CD14-positive monocyte (primary cell): ENCODE measurements at regions not wholly inside any gene's neighbourhood (a gene's known extent, or its start where the extent isn't known, plus 50 kb on each side); places are given as distances from the start of the nearest gene placed in this dataset.

Experiments used
- DNase-seq, 3 donors: peaks; one replicate each; pipeline ENCODE4 v3.0.0-alpha.2; 2011 to 2022
- H2AFZ ChIP-seq: 2 replicates; pipeline ENCODE4 v1.6.0; 2012; ENCODE audit warnings: mild to moderate bottlenecking, low read depth, low read length, inconsistent platforms; ENCODE audit not compliant: insufficient read depth, poor library complexity, severe bottlenecking
- H3K27ac ChIP-seq, 2 donors: 1 replicate in 1 of 2; 2 replicates in 1 of 2; pipeline ENCODE4 v1.5.1; 2012 to 2013; ENCODE audit warnings: low read length in 2 of 2, control low read depth in 1 of 2, inconsistent platforms in 1 of 2, low read depth in 1 of 2, mild to moderate bottlenecking in 1 of 2
- H3K27me3 ChIP-seq, 2 donors: one replicate each; pipeline versions ENCODE4 v1.6.0 to v1.6.1; 2011 to 2013; ENCODE audit warnings: low read length in 2 of 2; ENCODE audit not compliant: control insufficient read depth in 2 of 2, insufficient read depth in 2 of 2
- H3K36me3 ChIP-seq, 2 donors: replicated peaks in 1 of 2; 1 replicate in 1 of 2; 2 replicates in 1 of 2; pipeline versions ENCODE4 v1.5.1 to v1.6.1; 2012 to 2013; ENCODE audit warnings: low read length in 2 of 2, control low read depth in 1 of 2, inconsistent platforms in 1 of 2, mild to moderate bottlenecking in 1 of 2; ENCODE audit not compliant: insufficient read depth in 2 of 2, control insufficient read depth in 1 of 2
- H3K4me1 ChIP-seq, 2 donors: 1 replicate in 1 of 2; 2 replicates in 1 of 2; pipeline versions ENCODE4 v1.5.1 to v1.6.1; 2012 to 2013; ENCODE audit warnings: low read length in 2 of 2, control low read depth in 1 of 2, inconsistent platforms in 1 of 2, mild to moderate bottlenecking in 1 of 2, moderate library complexity in 1 of 2; ENCODE audit not compliant: insufficient read depth in 2 of 2, control insufficient read depth in 1 of 2
- H3K4me2 ChIP-seq: replicated peaks from 2 replicates; pipeline ENCODE3; 2012; ENCODE audit warnings: low read length, moderate library complexity, mild to moderate bottlenecking; ENCODE audit not compliant: poor library complexity, severe bottlenecking; ENCODE audit errors: extremely low read depth
- H3K4me3 ChIP-seq, 3 experiments: fragments of 200-600 bp in 1 of 3; sonication (generic) in 1 of 3; replicated peaks in 1 of 3; 1 replicate in 2 of 3; 2 replicates in 1 of 3; pipeline ENCODE4 v1.5.1; 2011 to 2013; ENCODE audit warnings: low read length in 3 of 3, mild to moderate bottlenecking in 3 of 3, control low read depth in 2 of 3, low read depth in 2 of 3, inconsistent platforms in 1 of 3, moderate library complexity in 1 of 3
- H3K79me2 ChIP-seq: 2 replicates; pipeline ENCODE4 v1.6.0; 2012; ENCODE audit warnings: mild to moderate bottlenecking, control low read depth, inconsistent platforms, low read length, moderate library complexity; ENCODE audit not compliant: insufficient read depth
- H3K9ac ChIP-seq: 2 replicates; pipeline ENCODE4 v1.6.0; 2017; ENCODE audit warnings: low read length, mild to moderate bottlenecking; ENCODE audit not compliant: insufficient read depth, poor library complexity, severe bottlenecking
- H3K9me3 ChIP-seq, 2 donors: replicated peaks in 1 of 2; 1 replicate in 1 of 2; 2 replicates in 1 of 2; pipeline versions ENCODE4 v1.5.1 to v1.6.1; 2012 to 2013; ENCODE audit warnings: low read length in 2 of 2, control low read depth in 1 of 2; ENCODE audit not compliant: control insufficient read depth in 1 of 2, insufficient read depth in 1 of 2
- H4K20me1 ChIP-seq: 2 replicates; pipeline ENCODE4 v1.6.0; 2012; ENCODE audit warnings: mild to moderate bottlenecking, low read length, control low read depth, moderate library complexity; ENCODE audit not compliant: insufficient read depth
- H3K27ac Mint-ChIP-seq, 7 donors: one replicate each; pipeline ENCODE4 v1.8.0; 2020; ENCODE audit warnings: mild to moderate bottlenecking in 7 of 7, mixed read lengths in 7 of 7, moderate library complexity in 6 of 7, inconsistent platforms in 2 of 7
- H3K27me3 Mint-ChIP-seq, 3 donors: one replicate each; pipeline ENCODE4 v1.8.0; 2021 to 2022; ENCODE audit warnings: low read depth in 3 of 3, mild to moderate bottlenecking in 3 of 3, mixed read lengths in 3 of 3, moderate library complexity in 3 of 3, inconsistent platforms in 1 of 3
- H3K36me3 Mint-ChIP-seq, 2 donors: one replicate each; pipeline ENCODE4 v1.8.0; 2020; ENCODE audit warnings: mixed read lengths in 2 of 2, inconsistent platforms in 1 of 2, mild to moderate bottlenecking in 1 of 2
- H3K4me1 Mint-ChIP-seq: one replicate; pipeline ENCODE4 v1.8.0; 2020; ENCODE audit warnings: mild to moderate bottlenecking, mixed read lengths
- H3K4me3 Mint-ChIP-seq, 2 donors: one replicate each; pipeline ENCODE4 v1.8.0; 2020; ENCODE audit warnings: mild to moderate bottlenecking in 2 of 2, mixed read lengths in 2 of 2, moderate library complexity in 1 of 2
- H3K9me3 Mint-ChIP-seq, 7 donors: one replicate each; pipeline ENCODE4 v1.8.0; 2020 to 2022; ENCODE audit warnings: mixed read lengths in 7 of 7, mild to moderate bottlenecking in 6 of 7, moderate library complexity in 6 of 7, inconsistent platforms in 2 of 7
- WGBS: methylation state at CpG from one replicate; pipeline ENCODE4 v1.1.5; 2013; ENCODE audit warnings: missing lambda C conversion rate; ENCODE audit not compliant: insufficient coverage; 5-methylcytosine and 5-hydroxymethylcytosine counted together
- intact Hi-C, 2 donors: fragments of 100-400 bp; cut with micrococcal nuclease; formaldehyde crosslinking; loops; one replicate each; pipeline versions ENCODE4 v1.15.0 to v1.15.1; 2023
- TF ChIP-seq, protein P1 (sequence below): fragments of 200-600 bp; IDR thresholded peaks from one replicate; pipeline ENCODE4 v1.8.0; 2022; ENCODE audit warnings: antibody characterized with exemption, mild to moderate bottlenecking

DNA sequence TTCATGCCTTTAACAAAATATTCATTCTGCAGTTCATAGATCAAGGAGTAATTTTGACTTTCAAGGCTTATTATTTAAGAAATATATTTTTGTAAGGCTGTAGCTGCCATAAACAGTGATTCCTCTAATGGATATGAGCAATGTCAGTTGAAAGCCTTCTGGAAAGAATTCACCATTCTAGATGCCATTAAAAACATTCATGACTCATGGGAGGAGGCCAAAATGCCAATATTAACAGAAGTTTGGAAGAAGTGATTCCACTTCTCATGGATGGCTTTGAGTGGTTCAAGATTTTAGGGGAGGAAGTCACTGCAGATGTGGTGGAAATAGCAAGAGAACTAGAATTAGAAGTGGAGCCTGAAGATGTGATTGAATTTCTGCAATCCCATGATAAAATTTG is 229.1 kb downstream of the DEPDC1B start:
- no peaks in the 10 kb centered on the region for H4K20me1 ChIP-seq
- H3K27ac Mint-ChIP-seq, result no peak overlapping the region
- intact Hi-C loops, result no loop called here
- TF ChIP-seq, protein P1, sequence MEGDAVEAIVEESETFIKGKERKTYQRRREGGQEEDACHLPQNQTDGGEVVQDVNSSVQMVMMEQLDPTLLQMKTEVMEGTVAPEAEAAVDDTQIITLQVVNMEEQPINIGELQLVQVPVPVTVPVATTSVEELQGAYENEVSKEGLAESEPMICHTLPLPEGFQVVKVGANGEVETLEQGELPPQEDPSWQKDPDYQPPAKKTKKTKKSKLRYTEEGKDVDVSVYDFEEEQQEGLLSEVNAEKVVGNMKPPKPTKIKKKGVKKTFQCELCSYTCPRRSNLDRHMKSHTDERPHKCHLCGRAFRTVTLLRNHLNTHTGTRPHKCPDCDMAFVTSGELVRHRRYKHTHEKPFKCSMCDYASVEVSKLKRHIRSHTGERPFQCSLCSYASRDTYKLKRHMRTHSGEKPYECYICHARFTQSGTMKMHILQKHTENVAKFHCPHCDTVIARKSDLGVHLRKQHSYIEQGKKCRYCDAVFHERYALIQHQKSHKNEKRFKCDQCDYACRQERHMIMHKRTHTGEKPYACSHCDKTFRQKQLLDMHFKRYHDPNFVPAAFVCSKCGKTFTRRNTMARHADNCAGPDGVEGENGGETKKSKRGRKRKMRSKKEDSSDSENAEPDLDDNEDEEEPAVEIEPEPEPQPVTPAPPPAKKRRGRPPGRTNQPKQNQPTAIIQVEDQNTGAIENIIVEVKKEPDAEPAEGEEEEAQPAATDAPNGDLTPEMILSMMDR, result no peak
- no peak for DNase-seq
- H3K4me2 ChIP-seq, result no peak overlapping the region
- H3K4me1 ChIP-seq, result no peaks in the 10 kb centered on the region
- no peaks in the 10 kb centered on the region for H3K36me3 ChIP-seq
- H3K27me3 Mint-ChIP-seq, result peaks cover 0 to 3% (median 2%) of the 10 kb centered on the region in 3 donors
- no peaks in the 10 kb centered on the region for H3K36me3 Mint-ChIP-seq
- H3K79me2 ChIP-seq, result no peaks in the 10 kb centered on the region
- no peaks in the 10 kb centered on the region for H3K4me1 Mint-ChIP-seq
- no peak overlapping the region for H3K27ac ChIP-seq
- H3K9ac ChIP-seq, result no peak overlapping the region
- no peaks in the 10 kb centered on the region for H3K9me3 ChIP-seq
- no peak overlapping the region for H2AFZ ChIP-seq
- peaks cover 0 to 10% (median 3%) of the 10 kb centered on the region in 7 donors for H3K9me3 Mint-ChIP-seq
- H3K27me3 ChIP-seq, result no peaks in the 10 kb centered on the region
- H3K4me3 ChIP-seq, result no peak overlapping the region
- no peak overlapping the region for H3K4me3 Mint-ChIP-seq

DNA sequence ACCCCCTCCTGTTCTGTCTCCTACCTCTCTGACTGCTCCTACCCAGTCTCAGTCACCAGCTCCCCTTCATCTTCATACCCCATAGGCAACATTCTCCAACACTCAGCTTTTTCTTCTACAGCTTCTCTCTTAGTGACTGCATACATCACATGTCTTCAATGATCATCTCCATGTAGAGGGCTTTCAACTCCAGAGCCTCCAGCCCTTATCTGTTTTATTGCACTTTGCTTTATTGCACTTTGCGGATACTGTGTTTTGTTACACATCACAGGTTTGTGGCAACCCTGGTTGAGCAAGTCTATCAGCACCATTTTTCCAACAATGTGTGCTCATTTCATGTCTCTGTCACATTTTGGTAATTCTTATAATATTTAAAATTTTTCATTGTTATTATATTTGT is 230.7 kb downstream of the DEPDC1B start:
- Mint-ChIP-seq H3K9me3 (peaks cover 0 to 10% (median 3%) of the 10 kb centered on the region in 7 donors), H3K36me3 (no peaks in the 10 kb centered on the region), H3K4me1 (no peaks in the 10 kb centered on the region), H3K27me3 (peaks cover 0 to 2% (median 1%) of the 10 kb centered on the region in 3 donors), H3K27ac (no peak overlapping the region), H3K4me3 (no peak overlapping the region)
- Histone ChIP-seq H3K36me3 (no peaks in the 10 kb centered on the region), H3K79me2 (no peaks in the 10 kb centered on the region), H4K20me1 (no peaks in the 10 kb centered on the region), H3K9ac (no peak overlapping the region), H3K4me2 (no peak overlapping the region), H3K9me3 (no peaks in the 10 kb centered on the region), H3K27ac (no peak overlapping the region), H3K4me1 (no peaks in the 10 kb centered on the region), H3K27me3 (no peaks in the 10 kb centered on the region), H3K4me3 (no peak overlapping the region), H2AFZ (no peak overlapping the region)
- TF ChIP-seq, protein P1, result no peak
- 100% methylated on average over 1 of the region's 1 CpG for WGBS
- no peak for DNase-seq
- intact Hi-C loops, result no loop called here
